Cardiac fibroblast (primary cell): ENCODE measurements at regions not wholly inside any gene's neighbourhood (a gene's known extent, or its start where the extent isn't known, plus 50 kb on each side); places are given as distances from the start of the nearest gene placed in this dataset.

Source experiments
- DNase-seq, 2 donors: peaks; one replicate each; pipeline versions ENCODE4 v3.0.0 to v3.0.0-alpha.2; 2010; ENCODE audit warnings: low read depth in 2 of 2
- H3K4me3 ChIP-seq, 2 donors: replicated peaks in 1 of 2; 1 replicate in 1 of 2; 2 replicates in 1 of 2; pipeline ENCODE4 v1.5.1; 2011; ENCODE audit warnings: low read depth in 2 of 2, low read length in 2 of 2, mild to moderate bottlenecking in 2 of 2, moderate library complexity in 1 of 2
- CTCF ChIP-seq: IDR thresholded peaks from one replicate; pipeline ENCODE4 v1.5.1; 2011; ENCODE audit warnings: low read depth, mild to moderate bottlenecking, low read length, inconsistent platforms

- no peak for TF ChIP-seq CTCF
- DNase-seq, result no peak
- H3K4me3 ChIP-seq, result no peak overlapping the region
Measured at GRCh38 chrX:45601052-45601451, 400.4 kb upstream of the DIPK2B start.

GRCh38 chrX:45598861-45599260, 398.2 kb upstream of the DIPK2B start:
- TF ChIP-seq CTCF, result no peak
- no peak overlapping the region for H3K4me3 ChIP-seq
- peak; percentile 53 to 57 for DNase-seq

- no peak overlapping the region for H3K4me3 ChIP-seq
- TF ChIP-seq CTCF, result no peak
- peak; percentile 31 to 55 for DNase-seq
Measured at GRCh38 chrX:45596188-45596808, 395.6 kb upstream of the DIPK2B start.

- TF ChIP-seq CTCF, result no peak
- H3K4me3 ChIP-seq, result no peak overlapping the region
- peak in 1 of 2 donors; percentile 4 for DNase-seq
Measured at GRCh38 chrX:45592101-45592500, 391.4 kb upstream of the DIPK2B start.

- H3K4me3 ChIP-seq, result no peak overlapping the region
- DNase-seq, result no peak
- TF ChIP-seq CTCF, result no peak
Measured at GRCh38 chrX:45591650-45592049, 391.0 kb upstream of the DIPK2B start.

GRCh38 chrX:45584717-45585116, 384.0 kb upstream of the DIPK2B start:
- no peak for DNase-seq
- no peak for TF ChIP-seq CTCF

GRCh38 chrX:45577361-45577760, 376.7 kb upstream of the DIPK2B start:
- H3K4me3 ChIP-seq, result no peak overlapping the region
- TF ChIP-seq CTCF, result no peak
- no peak for DNase-seq

More at GRCh38 chrX:45584717-45585116, 384.0 kb upstream of the DIPK2B start:
- H3K4me3 ChIP-seq, result no peak overlapping the region
